ENCODE measurements at regions not wholly inside any gene's neighbourhood (a gene's known extent, or its start where the extent isn't known, plus 50 kb on each side); places are given as distances from the start of the nearest gene placed in this dataset.
"Not testable (repeated sequence)": the region's sequence is repeated elsewhere in the genome, so short reads cannot be mapped to it uniquely, and the experiment has no call there.

GRCh38 chr6:67102743-67103142, 1395.7 kb upstream of the EYS start:
- Mint-ChIP-seq H3K4me3 (no peak overlapping the region), H3K9me3 (peaks cover 10% of the 10 kb centered on the region), H3K4me1 (no peaks in the 10 kb centered on the region), H3K36me3 (ENCODE audit: low read depth) (no peaks in the 10 kb centered on the region), H3K27me3 (no peaks in the 10 kb centered on the region), H3K27ac (no peak overlapping the region)
- no peak for DNase-seq
- ChIA-PET POLR2A (no interaction called here), CTCF (no interaction called here)

- DNase-seq; POLR2A ChIA-PET; H3K4me3 Mint-ChIP-seq; H3K4me1 Mint-ChIP-seq; H3K27me3 Mint-ChIP-seq; H3K27ac Mint-ChIP-seq; H3K36me3 Mint-ChIP-seq (ENCODE audit: low read depth); H3K9me3 Mint-ChIP-seq: not testable (repeated sequence)
- CTCF ChIA-PET = interaction anchor here (0.6 kb wide), 1 partner anchor 16 kb away, joined by 3 read pairs; no protein-coding TSS in a partner anchor
Observed at GRCh38 chr6:67095618-67096226, 1388.7 kb upstream of the EYS start.

- Mint-ChIP-seq H3K36me3 (ENCODE audit: low read depth) (no peaks in the 10 kb centered on the region), H3K4me3 (no peak overlapping the region), H3K27ac (no peak overlapping the region), H3K9me3 (peaks cover 12% of the 10 kb centered on the region), H3K4me1 (no peaks in the 10 kb centered on the region), H3K27me3 (no peaks in the 10 kb centered on the region)
- ChIA-PET CTCF (no interaction called here), POLR2A (no interaction called here)
- no peak for DNase-seq
Observed at GRCh38 chr6:67094431-67094946, 1387.5 kb upstream of the EYS start.

GRCh38 chr6:67073938-67074337, 1366.9 kb upstream of the EYS start:
- ChIA-PET CTCF (no interaction called here), POLR2A (no interaction called here)
- Mint-ChIP-seq H3K27me3 (no peaks in the 10 kb centered on the region), H3K36me3 (ENCODE audit: low read depth) (no peaks in the 10 kb centered on the region), H3K4me3 (no peak overlapping the region), H3K4me1 (no peaks in the 10 kb centered on the region), H3K27ac (no peak overlapping the region), H3K9me3 (peaks cover 5% of the 10 kb centered on the region)
- no peak for DNase-seq

GRCh38 chr6:67068781-67069180, 1361.8 kb upstream of the EYS start:
- no peaks in the 10 kb centered on the region for H3K4me1 Mint-ChIP-seq
- H3K27me3 Mint-ChIP-seq = no peaks in the 10 kb centered on the region
- H3K36me3 Mint-ChIP-seq (ENCODE audit: low read depth) = no peaks in the 10 kb centered on the region
- CTCF ChIA-PET = no interaction called here
- no peak for DNase-seq
- H3K4me3 Mint-ChIP-seq = no peak overlapping the region
- peaks cover 11% of the 10 kb centered on the region for H3K9me3 Mint-ChIP-seq
- POLR2A ChIA-PET = no interaction called here
- no peak overlapping the region for H3K27ac Mint-ChIP-seq

GRCh38 chr6:67064323-67064722, 1357.3 kb upstream of the EYS start:
- Mint-ChIP-seq H3K27ac (no peak overlapping the region), H3K4me1 (no peaks in the 10 kb centered on the region), H3K9me3 (peaks cover 9% of the 10 kb centered on the region), H3K36me3 (ENCODE audit: low read depth) (no peaks in the 10 kb centered on the region), H3K27me3 (no peaks in the 10 kb centered on the region), H3K4me3 (no peak overlapping the region)
- ChIA-PET POLR2A (no interaction called here), CTCF (no interaction called here)
- no peak for DNase-seq

- no peaks in the 10 kb centered on the region for H3K27me3 Mint-ChIP-seq
- no peak overlapping the region for H3K4me3 Mint-ChIP-seq
- H3K4me1 Mint-ChIP-seq = no peaks in the 10 kb centered on the region
- H3K36me3 Mint-ChIP-seq (ENCODE audit: low read depth) = no peaks in the 10 kb centered on the region
- H3K27ac Mint-ChIP-seq = no peak overlapping the region
- ChIA-PET POLR2A (no interaction called here), CTCF (no interaction called here)
- peaks cover 11% of the 10 kb centered on the region for H3K9me3 Mint-ChIP-seq
- no peak for DNase-seq
Observed at GRCh38 chr6:67047996-67048395, 1341.0 kb upstream of the EYS start.

- DNase-seq = no peak
- peaks cover 16% of the 10 kb centered on the region for H3K9me3 Mint-ChIP-seq
- H3K36me3 Mint-ChIP-seq (ENCODE audit: low read depth) = no peaks in the 10 kb centered on the region
- no peaks in the 10 kb centered on the region for H3K4me1 Mint-ChIP-seq
- H3K4me3 Mint-ChIP-seq = no peak overlapping the region
- POLR2A ChIA-PET = no interaction called here
- H3K27me3 Mint-ChIP-seq = no peaks in the 10 kb centered on the region
- CTCF ChIA-PET = no interaction called here
- no peak overlapping the region for H3K27ac Mint-ChIP-seq
Observed at GRCh38 chr6:67045076-67045475, 1338.0 kb upstream of the EYS start.

GRCh38 chr6:67031451-67031850, 1324.4 kb upstream of the EYS start:
- POLR2A ChIA-PET = no interaction called here
- H3K4me3 Mint-ChIP-seq = no peak overlapping the region
- H3K36me3 Mint-ChIP-seq (ENCODE audit: low read depth) = no peaks in the 10 kb centered on the region
- no peaks in the 10 kb centered on the region for H3K27me3 Mint-ChIP-seq
- H3K27ac Mint-ChIP-seq = no peak overlapping the region
- CTCF ChIA-PET = no interaction called here
- no peak for DNase-seq
- peaks cover 17% of the 10 kb centered on the region for H3K9me3 Mint-ChIP-seq
- no peaks in the 10 kb centered on the region for H3K4me1 Mint-ChIP-seq

- Mint-ChIP-seq H3K36me3 (ENCODE audit: low read depth) (no peaks in the 10 kb centered on the region), H3K9me3 (peaks cover 17% of the 10 kb centered on the region), H3K27ac (no peak overlapping the region), H3K4me1 (no peaks in the 10 kb centered on the region), H3K27me3 (no peaks in the 10 kb centered on the region), H3K4me3 (no peak overlapping the region)
- ChIA-PET POLR2A (no interaction called here), CTCF (no interaction called here)
- DNase-seq = no peak
Observed at GRCh38 chr6:67030861-67031260, 1323.8 kb upstream of the EYS start.

- peaks cover 5% of the 10 kb centered on the region for H3K9me3 Mint-ChIP-seq
- POLR2A ChIA-PET = no interaction called here
- no peaks in the 10 kb centered on the region for H3K36me3 Mint-ChIP-seq (ENCODE audit: low read depth)
- no peak overlapping the region for H3K27ac Mint-ChIP-seq
- H3K4me3 Mint-ChIP-seq = no peak overlapping the region
- CTCF ChIA-PET = no interaction called here
- H3K4me1 Mint-ChIP-seq = no peaks in the 10 kb centered on the region
- DNase-seq = no peak
- H3K27me3 Mint-ChIP-seq = no peaks in the 10 kb centered on the region
Observed at GRCh38 chr6:67016921-67017460, 1310.0 kb upstream of the EYS start.

- H3K27ac Mint-ChIP-seq = no peak overlapping the region
- no peaks in the 10 kb centered on the region for H3K36me3 Mint-ChIP-seq (ENCODE audit: low read depth)
- ChIA-PET CTCF (no interaction called here), POLR2A (no interaction called here)
- H3K4me3 Mint-ChIP-seq = no peak overlapping the region
- no peaks in the 10 kb centered on the region for H3K27me3 Mint-ChIP-seq
- no peak for DNase-seq
- H3K4me1 Mint-ChIP-seq = no peaks in the 10 kb centered on the region
- H3K9me3 Mint-ChIP-seq = peaks cover 6% of the 10 kb centered on the region
Observed at GRCh38 chr6:67011441-67011840, 1304.4 kb upstream of the EYS start.

- no peak for DNase-seq
- ChIA-PET CTCF (no interaction called here), POLR2A (no interaction called here)
- H3K9me3 Mint-ChIP-seq = peaks cover 3% of the 10 kb centered on the region
- no peaks in the 10 kb centered on the region for H3K4me1 Mint-ChIP-seq
- H3K27ac Mint-ChIP-seq = no peak overlapping the region
- H3K4me3 Mint-ChIP-seq = no peak overlapping the region
- H3K36me3 Mint-ChIP-seq (ENCODE audit: low read depth) = no peaks in the 10 kb centered on the region
- H3K27me3 Mint-ChIP-seq = no peaks in the 10 kb centered on the region
Observed at GRCh38 chr6:67009818-67010217, 1302.8 kb upstream of the EYS start.

GRCh38 chr6:67003844-67004243, 1296.8 kb upstream of the EYS start:
- Mint-ChIP-seq H3K4me3 (no peak overlapping the region), H3K36me3 (ENCODE audit: low read depth) (no peaks in the 10 kb centered on the region), H3K27ac (no peak overlapping the region), H3K9me3 (peaks cover 8% of the 10 kb centered on the region), H3K27me3 (no peaks in the 10 kb centered on the region), H3K4me1 (no peaks in the 10 kb centered on the region)
- no peak for DNase-seq
- ChIA-PET POLR2A (no interaction called here), CTCF (no interaction called here)
